IPS DF 6.9 (cell line): ENCODE measurements at regions not wholly inside any gene's neighbourhood (a gene's known extent, or its start where the extent isn't known, plus 50 kb on each side); places are given as distances from the start of the nearest gene placed in this dataset.

Experiments used
- DNase-seq: peaks from one replicate; pipeline ENCODE4 v3.0.0-alpha.2; 2013; ENCODE audit warnings: low read depth, low spot score
- H3K27ac ChIP-seq: one replicate; pipeline ENCODE4 v1.5.1; 2013; ENCODE audit warnings: low read length, control low read depth
- H3K27me3 ChIP-seq: 2 replicates; pipeline ENCODE4 v1.6.1; 2013; ENCODE audit warnings: mild to moderate bottlenecking, low read length; ENCODE audit not compliant: control insufficient read depth, insufficient read depth
- H3K36me3 ChIP-seq: 2 replicates; pipeline ENCODE4 v1.6.1; 2013; ENCODE audit warnings: low read length; ENCODE audit not compliant: control insufficient read depth, insufficient read depth
- H3K4me1 ChIP-seq: 2 replicates; pipeline ENCODE4 v1.6.1; 2013; ENCODE audit warnings: low read length; ENCODE audit not compliant: control insufficient read depth, insufficient read depth
- H3K4me3 ChIP-seq: 2 replicates; pipeline ENCODE4 v1.5.1; 2013; ENCODE audit warnings: mild to moderate bottlenecking, low read length
- H3K9me3 ChIP-seq: 2 replicates; pipeline ENCODE4 v1.6.1; 2013; ENCODE audit warnings: low read length, inconsistent platforms; ENCODE audit not compliant: control insufficient read depth, insufficient read depth
- WGBS: extraction: QIAGEN DNeasy Blood & Tissue Kit; methylation state at CpG from one replicate; pipeline ENCODE4 v1.1.7; 2013; ENCODE audit warnings: mixed read lengths, missing lambda C conversion rate; ENCODE audit not compliant: insufficient read length, insufficient coverage; 5-methylcytosine and 5-hydroxymethylcytosine counted together

GRCh38 chr20:23242104-23242503 lies 108.5 kb upstream of the NXT1 start:
- H3K36me3 ChIP-seq = no peaks in the 10 kb centered on the region
- H3K4me1 ChIP-seq = no peaks in the 10 kb centered on the region
- DNase-seq = no peak
- no peak overlapping the region for H3K4me3 ChIP-seq
- no CpG with 5 or more reads among the region's 2 CpGs for WGBS
- H3K27ac ChIP-seq = no peak overlapping the region
- H3K27me3 ChIP-seq = no peaks in the 10 kb centered on the region
- no peaks in the 10 kb centered on the region for H3K9me3 ChIP-seq

DNA sequence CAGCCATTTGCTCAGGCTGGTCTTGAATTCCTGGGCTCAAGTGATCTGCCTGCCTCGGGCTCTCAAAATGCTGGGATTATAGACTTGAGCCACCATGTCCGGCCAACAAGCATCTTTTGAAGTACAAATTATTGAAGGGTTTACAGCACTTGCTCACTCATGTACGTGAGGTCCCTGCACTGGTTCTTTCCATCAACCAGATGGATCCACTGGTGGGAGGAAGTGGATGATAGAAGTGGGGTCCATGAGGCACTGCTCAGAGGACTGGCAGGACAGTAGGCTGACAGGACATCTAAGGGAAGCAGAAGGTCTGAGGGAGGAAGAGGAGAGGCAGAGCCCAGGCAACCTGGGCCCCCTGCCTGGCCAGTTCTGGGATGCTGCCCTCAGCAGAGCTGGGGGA lies 109.2 kb upstream of the NXT1 start:
- no peaks in the 10 kb centered on the region for H3K36me3 ChIP-seq
- WGBS = no CpG with 5 or more reads among the region's 3 CpGs
- H3K4me1 ChIP-seq = no peaks in the 10 kb centered on the region
- no peaks in the 10 kb centered on the region for H3K9me3 ChIP-seq
- H3K4me3 ChIP-seq = no peak overlapping the region
- H3K27me3 ChIP-seq = no peaks in the 10 kb centered on the region
- no peak overlapping the region for H3K27ac ChIP-seq
- DNase-seq = no peak

DNA sequence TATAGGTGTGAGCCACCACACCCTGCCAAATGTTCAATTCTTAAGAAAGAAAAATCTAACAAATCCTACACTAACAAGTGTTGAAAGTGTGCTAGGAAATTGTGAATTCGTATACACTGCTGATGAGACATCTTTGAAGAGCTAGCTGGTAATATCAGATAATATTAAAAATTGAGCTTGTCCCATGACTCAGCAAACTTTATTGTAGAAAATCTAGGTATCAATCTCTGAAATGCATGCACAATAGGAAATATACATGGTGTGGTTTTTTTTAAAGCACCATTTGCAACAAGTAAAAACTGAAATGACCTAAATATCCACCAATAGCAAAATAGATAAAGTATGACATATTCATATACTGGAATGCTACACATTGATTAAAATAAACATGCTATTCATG lies 110.1 kb upstream of the NXT1 start:
- no peak overlapping the region for H3K4me3 ChIP-seq
- H3K27ac ChIP-seq = no peak overlapping the region
- no peak for DNase-seq
- H3K9me3 ChIP-seq = no peaks in the 10 kb centered on the region
- H3K27me3 ChIP-seq = no peaks in the 10 kb centered on the region
- no CpG with 5 or more reads among the region's 1 CpG for WGBS
- no peaks in the 10 kb centered on the region for H3K36me3 ChIP-seq
- no peaks in the 10 kb centered on the region for H3K4me1 ChIP-seq

DNA sequence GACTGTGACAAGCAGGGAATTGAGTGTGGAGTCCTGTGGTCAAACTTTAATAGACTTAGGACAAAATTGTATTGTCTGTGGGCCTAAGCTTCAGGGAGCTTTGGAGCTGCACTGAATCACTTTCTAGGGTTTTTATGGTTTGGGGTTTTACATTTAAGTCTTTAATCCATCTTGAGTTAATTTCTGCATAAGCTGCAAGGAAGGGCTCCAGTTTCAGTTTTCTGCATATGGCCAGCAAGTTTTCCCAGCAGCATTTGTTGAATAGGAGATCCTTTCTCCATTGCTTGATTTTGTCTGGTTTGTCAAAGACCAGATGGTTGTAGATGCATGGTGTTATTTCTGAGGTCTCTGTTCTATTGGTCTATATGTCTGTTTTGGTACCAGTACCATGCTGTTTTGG lies 113.4 kb upstream of the NXT1 start:
- no peaks in the 10 kb centered on the region for H3K27me3 ChIP-seq

DNA sequence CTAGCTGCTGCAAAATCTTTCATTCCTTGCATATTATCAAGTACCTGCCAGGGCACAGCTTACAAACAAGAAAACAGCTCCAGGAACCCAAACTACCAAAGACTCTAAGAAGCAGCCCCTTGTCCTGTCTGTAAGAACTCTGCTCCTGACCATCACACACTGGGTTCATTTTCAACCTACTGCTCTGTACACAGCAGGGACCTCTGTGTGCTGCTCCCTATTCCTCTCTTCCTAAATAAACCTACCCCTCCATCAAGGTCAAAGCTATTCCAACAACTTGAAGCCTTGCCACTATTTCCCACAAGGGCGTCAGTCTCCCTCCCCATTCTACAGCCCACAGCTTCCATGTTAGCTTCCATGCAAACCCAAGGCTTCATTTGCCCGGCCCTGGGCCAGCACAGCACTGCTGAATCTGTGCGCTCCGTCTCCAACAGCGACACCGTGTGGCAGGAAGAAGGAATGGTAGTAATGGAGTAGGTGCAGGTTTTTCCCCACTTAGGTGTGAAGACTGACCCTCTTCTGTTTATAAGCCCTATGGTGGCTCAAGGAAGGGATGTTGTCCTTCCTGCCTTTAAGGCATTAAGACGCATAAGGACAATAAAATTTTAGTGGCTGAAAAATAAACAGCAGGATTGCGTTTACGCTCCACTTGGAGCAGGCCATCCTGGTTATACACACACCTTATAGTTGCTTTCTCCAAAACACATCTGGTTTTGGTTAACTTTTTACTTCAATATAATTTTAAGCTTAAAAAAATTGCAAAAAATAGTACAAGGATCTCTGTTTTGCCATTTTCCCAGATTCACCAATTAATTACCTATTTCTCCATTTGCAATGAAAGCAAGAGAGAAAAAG lies 115.2 kb upstream of the NXT1 start:
- Histone ChIP-seq H3K36me3 (no peaks in the 10 kb centered on the region), H3K27ac (no peak overlapping the region), H3K9me3 (no peaks in the 10 kb centered on the region), H3K4me3 (no peak overlapping the region), H3K27me3 (no peaks in the 10 kb centered on the region), H3K4me1 (no peaks in the 10 kb centered on the region)
- peak; percentile 68 for DNase-seq
- no CpG with 5 or more reads among the region's 9 CpGs for WGBS

More for the DNA sequence above, 113.4 kb upstream of the NXT1 start:
- no peak overlapping the region for H3K27ac ChIP-seq
- H3K36me3 ChIP-seq = no peaks in the 10 kb centered on the region
- no peaks in the 10 kb centered on the region for H3K4me1 ChIP-seq
- H3K9me3 ChIP-seq = no peaks in the 10 kb centered on the region
- no peak overlapping the region for H3K4me3 ChIP-seq
- DNase-seq = no peak

DNA sequence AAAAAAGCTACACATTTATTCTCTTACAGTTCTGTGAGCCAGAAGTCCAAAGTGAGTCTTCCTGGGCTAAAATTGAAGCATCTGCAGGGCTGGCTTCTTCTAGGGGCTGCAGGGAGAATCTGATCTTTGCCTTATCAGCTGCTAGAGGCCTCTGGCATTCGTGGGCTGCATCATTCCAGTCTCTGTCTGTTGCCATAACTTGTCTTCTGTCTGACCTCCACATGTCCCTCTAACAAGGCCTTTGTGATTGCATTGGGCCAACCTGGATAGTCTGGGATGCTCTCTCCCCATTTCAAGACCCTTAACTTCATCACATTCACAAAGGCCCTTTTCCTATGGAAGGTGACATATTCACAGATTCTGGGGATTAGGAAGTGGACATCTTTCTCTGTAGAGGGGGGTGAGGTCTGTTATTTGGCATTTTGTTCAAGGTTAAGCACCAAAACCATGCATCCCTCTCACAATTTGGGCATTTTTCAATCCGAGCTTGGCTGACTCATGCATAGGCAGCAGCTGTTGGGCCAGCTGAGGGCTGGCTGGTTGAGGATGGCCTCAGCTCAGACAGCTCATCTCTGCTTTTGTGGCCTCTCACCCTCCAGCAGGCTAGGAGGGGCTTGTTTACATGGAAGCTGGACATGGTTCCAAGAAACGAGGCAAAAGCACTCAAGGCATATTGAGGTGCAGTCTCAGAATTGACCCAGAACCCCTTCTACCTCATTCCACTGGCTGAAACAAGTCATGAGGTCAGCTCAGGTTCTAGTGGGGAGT lies 116.1 kb upstream of the NXT1 start:
- Histone ChIP-seq H3K36me3 (no peaks in the 10 kb centered on the region), H3K27ac (no peak overlapping the region), H3K9me3 (no peaks in the 10 kb centered on the region), H3K4me1 (no peaks in the 10 kb centered on the region), H3K4me3 (no peak overlapping the region), H3K27me3 (no peaks in the 10 kb centered on the region)
- no CpG with 5 or more reads among the region's 3 CpGs for whole genome bisulfite sequencing
- no peak for DNase-seq

DNA sequence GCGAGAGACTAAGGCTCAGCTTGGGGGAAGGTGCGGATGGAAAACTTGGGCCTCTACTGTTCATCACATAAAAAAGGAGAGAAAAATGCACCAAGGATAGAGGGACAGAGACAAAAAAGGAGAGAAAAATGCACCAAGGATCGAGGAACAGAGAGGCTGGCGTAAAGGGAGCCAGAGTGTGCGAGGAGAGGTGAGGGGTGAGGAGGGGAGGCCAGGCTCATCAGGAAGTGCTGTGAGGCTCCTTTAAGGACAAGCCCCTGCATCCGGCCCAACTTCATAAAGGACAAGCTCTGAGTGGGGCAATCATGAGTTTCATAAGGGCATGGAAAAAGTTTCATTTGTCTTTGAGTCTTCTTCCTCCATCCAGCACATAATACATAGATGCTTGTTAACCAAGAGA lies 117.2 kb upstream of the NXT1 start:
- no CpG with 5 or more reads among the region's 6 CpGs for WGBS
- no peaks in the 10 kb centered on the region for H3K36me3 ChIP-seq
- DNase-seq = no peak
- no peak overlapping the region for H3K27ac ChIP-seq
- no peaks in the 10 kb centered on the region for H3K4me1 ChIP-seq
- H3K4me3 ChIP-seq = no peak overlapping the region
- H3K27me3 ChIP-seq = no peaks in the 10 kb centered on the region
- H3K9me3 ChIP-seq = no peaks in the 10 kb centered on the region

GRCh38 chr20:23232679-23233308 lies 117.8 kb upstream of the NXT1 start:
- Histone ChIP-seq H3K4me3 (no peak overlapping the region), H3K27me3 (no peaks in the 10 kb centered on the region), H3K27ac (no peak overlapping the region), H3K9me3 (no peaks in the 10 kb centered on the region), H3K36me3 (no peaks in the 10 kb centered on the region), H3K4me1 (no peaks in the 10 kb centered on the region)
- no CpG with 5 or more reads among the region's 11 CpGs for WGBS
- no peak for DNase-seq

DNA sequence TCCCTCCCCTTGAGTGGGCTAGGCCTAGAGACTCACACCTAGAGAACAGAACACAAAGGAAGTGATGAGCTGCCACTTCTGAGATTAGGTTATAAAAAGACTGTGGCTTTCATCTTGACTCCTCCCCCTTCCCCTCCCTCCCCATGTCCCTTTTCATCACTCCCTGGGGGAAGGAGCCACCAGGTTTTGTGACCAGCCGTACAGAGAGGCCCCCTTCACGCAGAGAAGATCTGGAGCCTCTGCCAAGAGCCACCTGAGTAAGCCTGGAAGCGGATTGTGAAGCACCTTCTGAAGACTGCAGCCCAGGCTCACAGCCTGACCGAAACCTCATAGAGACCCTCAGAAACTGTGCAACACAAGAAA lies 118.4 kb upstream of the NXT1 start:
- no peaks in the 10 kb centered on the region for H3K36me3 ChIP-seq
- no peak overlapping the region for H3K4me3 ChIP-seq
- no peaks in the 10 kb centered on the region; the same call in 1 of the 2 replicates for H3K9me3 ChIP-seq
- WGBS = no CpG with 5 or more reads among the region's 4 CpGs
- no peaks in the 10 kb centered on the region for H3K4me1 ChIP-seq
- DNase-seq = no peak
- no peak overlapping the region for H3K27ac ChIP-seq
- no peaks in the 10 kb centered on the region for H3K27me3 ChIP-seq

DNA sequence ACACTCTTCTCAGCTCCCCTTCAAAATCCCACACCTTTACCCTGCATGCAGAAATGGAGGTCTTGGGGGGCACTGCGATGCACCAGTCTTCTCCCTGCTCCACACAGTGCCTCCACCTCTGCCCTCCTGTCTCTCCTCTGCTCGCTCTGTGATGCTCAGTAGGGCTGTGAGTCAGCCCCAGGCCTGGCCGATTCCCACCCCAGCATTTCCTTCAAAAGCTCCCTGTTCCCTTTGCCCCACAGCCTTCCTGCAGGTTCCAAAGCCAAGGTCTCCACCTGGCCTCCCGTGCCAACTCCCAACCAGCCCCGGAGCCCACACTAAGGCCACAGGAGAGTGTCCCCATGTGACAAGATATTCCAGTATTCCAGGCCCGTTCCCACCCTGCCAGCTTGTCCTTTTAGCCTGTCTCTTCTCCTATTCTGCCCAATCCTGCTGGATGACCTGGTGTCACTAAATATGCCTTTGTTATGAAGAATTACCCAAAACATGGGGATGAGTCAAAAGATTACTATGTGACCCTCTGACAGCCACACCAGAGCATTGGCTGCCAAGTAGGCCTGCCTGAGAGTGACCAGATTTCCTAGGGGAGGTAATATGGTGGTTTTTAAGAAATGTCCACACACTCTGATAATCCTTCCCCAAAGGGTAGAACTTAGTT lies 118.9 kb upstream of the NXT1 start:
- Histone ChIP-seq H3K4me1 (no peaks in the 10 kb centered on the region), H3K4me3 (no peak overlapping the region), H3K9me3 (no peaks in the 10 kb centered on the region; the same call in 1 of the 2 replicates), H3K27me3 (no peaks in the 10 kb centered on the region), H3K27ac (no peak overlapping the region), H3K36me3 (no peaks in the 10 kb centered on the region)
- WGBS = no CpG with 5 or more reads among the region's 6 CpGs
- DNase-seq = no peak
